ENCODE measurements at regions not wholly inside any gene's neighbourhood (a gene's known extent, or its start where the extent isn't known, plus 50 kb on each side); places are given as distances from the start of the nearest gene placed in this dataset.

DNA sequence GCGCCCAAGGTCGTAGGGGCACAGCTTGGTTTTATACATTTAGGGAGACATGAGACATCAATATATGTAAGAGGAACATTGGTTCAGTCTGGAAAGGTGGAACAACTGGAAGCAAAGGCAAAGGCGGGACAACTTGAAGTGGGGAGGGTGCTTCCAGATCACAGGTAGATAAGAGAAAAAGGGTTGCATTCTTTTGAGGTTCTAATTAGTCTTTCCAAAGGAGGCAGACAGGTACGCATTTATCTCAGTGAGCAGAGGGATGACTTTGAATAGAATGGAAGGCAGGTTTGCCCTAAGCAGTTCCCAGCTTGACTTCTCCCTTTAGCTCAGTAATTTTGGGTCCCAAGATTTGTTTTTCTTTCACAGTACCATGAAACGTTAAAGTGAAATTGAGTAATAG is 223.2 kb downstream of the FAM47A start (continued):
- TF ChIP-seq ZNF462 (CRISPR knock-in tag; IDR thresholded peaks at IDR 0.05) = no peak
- TF ChIP-seq CREB1 (CRISPR knock-in tag; IDR thresholded peaks at IDR 0.05; ENCODE audit: low read depth) = no peak
- TF ChIP-seq, protein P1, sequence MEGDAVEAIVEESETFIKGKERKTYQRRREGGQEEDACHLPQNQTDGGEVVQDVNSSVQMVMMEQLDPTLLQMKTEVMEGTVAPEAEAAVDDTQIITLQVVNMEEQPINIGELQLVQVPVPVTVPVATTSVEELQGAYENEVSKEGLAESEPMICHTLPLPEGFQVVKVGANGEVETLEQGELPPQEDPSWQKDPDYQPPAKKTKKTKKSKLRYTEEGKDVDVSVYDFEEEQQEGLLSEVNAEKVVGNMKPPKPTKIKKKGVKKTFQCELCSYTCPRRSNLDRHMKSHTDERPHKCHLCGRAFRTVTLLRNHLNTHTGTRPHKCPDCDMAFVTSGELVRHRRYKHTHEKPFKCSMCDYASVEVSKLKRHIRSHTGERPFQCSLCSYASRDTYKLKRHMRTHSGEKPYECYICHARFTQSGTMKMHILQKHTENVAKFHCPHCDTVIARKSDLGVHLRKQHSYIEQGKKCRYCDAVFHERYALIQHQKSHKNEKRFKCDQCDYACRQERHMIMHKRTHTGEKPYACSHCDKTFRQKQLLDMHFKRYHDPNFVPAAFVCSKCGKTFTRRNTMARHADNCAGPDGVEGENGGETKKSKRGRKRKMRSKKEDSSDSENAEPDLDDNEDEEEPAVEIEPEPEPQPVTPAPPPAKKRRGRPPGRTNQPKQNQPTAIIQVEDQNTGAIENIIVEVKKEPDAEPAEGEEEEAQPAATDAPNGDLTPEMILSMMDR (conservative IDR thresholded peaks at IDR 0.05; ENCODE audit: low read depth in 2 of 2) = no peak
- TF ChIP-seq STAT1 (IDR thresholded peaks at IDR 0.05; ENCODE audit: unreplicated experiment) = no peak
- TF ChIP-seq ZNF331 (CRISPR knock-in tag; IDR thresholded peaks at IDR 0.05; ENCODE audit: low read depth) = no peak
- TF ChIP-seq POLR2AphosphoS5 (IDR thresholded peaks at IDR 0.05; ENCODE audit: low read depth) = no peak

DNA sequence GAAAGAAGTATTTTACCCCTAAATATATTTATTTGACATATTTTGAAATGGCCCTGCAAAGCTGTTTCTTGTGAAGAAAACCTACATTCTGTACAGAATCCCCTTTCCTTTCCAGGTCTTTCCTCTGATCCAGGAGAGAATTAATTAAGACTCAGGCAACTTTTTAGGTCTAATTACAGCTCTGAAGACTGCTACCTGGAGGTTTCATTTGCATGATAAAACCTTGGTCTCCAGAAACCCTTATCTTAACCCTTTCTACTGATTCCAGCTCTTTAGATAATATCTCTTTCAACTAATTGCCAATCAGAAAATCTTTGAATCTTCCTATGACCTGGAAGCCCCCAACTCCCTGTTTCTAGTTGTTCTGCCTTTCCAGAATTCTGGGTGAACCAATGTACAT is 224.0 kb downstream of the FAM47A start:
- peaks cover 34% of the 10 kb centered on the region for H3K4me1 Mint-ChIP-seq
- TF ChIP-seq ZNF331 (CRISPR knock-in tag; IDR thresholded peaks at IDR 0.05; ENCODE audit: low read depth) (no peak), ZNF462 (CRISPR knock-in tag; IDR thresholded peaks at IDR 0.05) (no peak), EZH2phosphoT487 (IDR thresholded peaks at IDR 0.05; ENCODE audit: unreplicated experiment) (no peak), EZH2 (IDR thresholded peaks at IDR 0.05; ENCODE audit: low read depth, unreplicated experiment) (no peak), STAT1 (IDR thresholded peaks at IDR 0.05; ENCODE audit: unreplicated experiment) (no peak), CREB1 (CRISPR knock-in tag; IDR thresholded peaks at IDR 0.05; ENCODE audit: low read depth) (no peak)

More for the DNA sequence above, 224.0 kb downstream of the FAM47A start:
- no peaks in the 10 kb centered on the region for H3K9me2 ChIP-seq (ENCODE audit: insufficient read depth)
- Mint-ChIP-seq H3K27me3 (ENCODE audit: insufficient read depth, low read depth, poor library complexity) (peaks cover 2% of the 10 kb centered on the region), H3K36me3 (ENCODE audit: low read depth) (peaks cover 8% of the 10 kb centered on the region), H3K9me3 (peaks cover 10% of the 10 kb centered on the region; the same call in 2 of the 3 replicates), H3K27ac (no peak overlapping the region; the same call in 1 of the 2 replicates), H3K4me3 (no peak overlapping the region)
- H4K20me1 ChIP-seq (replicated peaks; ENCODE audit: insufficient read depth) = no peaks in the 10 kb centered on the region
- no peak overlapping the region for H3K27ac ChIP-seq (ENCODE audit: low read depth)
- no peak overlapping the region for H2AFZ ChIP-seq
- H3K36me3 ChIP-seq (ENCODE audit: insufficient read depth) = no peaks in the 10 kb centered on the region
- no peaks in the 10 kb centered on the region for H3F3A ChIP-seq (replicated peaks; ENCODE audit: low read depth)
- no peaks in the 10 kb centered on the region for H3K27me3 ChIP-seq (ENCODE audit: insufficient read depth)
- DNase-seq (ENCODE audit: low spot score) (peak; percentile 24), ATAC-seq (peak; percentile 73)
- no peaks in the 10 kb centered on the region for H3K79me2 ChIP-seq (replicated peaks; ENCODE audit: insufficient read depth)
- peak overlapping the region; percentile 60 for H3K4me2 ChIP-seq
- H3K4me1 ChIP-seq (ENCODE audit: insufficient read depth) = peaks cover 24% of the 10 kb centered on the region
- 0 out of 2 replicates have a peak overlapping the region, but pooled peaks have one; percentile 30 for H3K4me3 ChIP-seq
